HUES48 (cell line): ENCODE measurements at regions not wholly inside any gene's neighbourhood (a gene's known extent, or its start where the extent isn't known, plus 50 kb on each side); places are given as distances from the start of the nearest gene placed in this dataset.

Experiments used
- H3K27ac ChIP-seq: one replicate; pipeline ENCODE4 v1.7.0; 2013; ENCODE audit warnings: low read depth, low read length, inconsistent platforms
- H3K27me3 ChIP-seq: 2 replicates; pipeline ENCODE4 v1.6.1; 2013; ENCODE audit warnings: mild to moderate bottlenecking, low read length; ENCODE audit not compliant: control insufficient read depth, insufficient read depth
- H3K36me3 ChIP-seq: 2 replicates; pipeline ENCODE4 v1.6.1; 2013; ENCODE audit warnings: low read length; ENCODE audit not compliant: control insufficient read depth, insufficient read depth
- H3K4me1 ChIP-seq: 2 replicates; pipeline ENCODE4 v1.6.1; 2013; ENCODE audit warnings: mild to moderate bottlenecking, low read length; ENCODE audit not compliant: control insufficient read depth, insufficient read depth
- H3K4me3 ChIP-seq: 2 replicates; pipeline ENCODE4 v1.5.1; 2013; ENCODE audit warnings: mild to moderate bottlenecking, low read depth, low read length
- H3K9ac ChIP-seq: 2 replicates; pipeline ENCODE4 v1.6.1; 2013; ENCODE audit warnings: mild to moderate bottlenecking, low read depth, low read length, moderate library complexity
- H3K9me3 ChIP-seq: 2 replicates; pipeline ENCODE4 v1.6.1; 2013; ENCODE audit warnings: low read length; ENCODE audit not compliant: control insufficient read depth, insufficient read depth

DNA sequence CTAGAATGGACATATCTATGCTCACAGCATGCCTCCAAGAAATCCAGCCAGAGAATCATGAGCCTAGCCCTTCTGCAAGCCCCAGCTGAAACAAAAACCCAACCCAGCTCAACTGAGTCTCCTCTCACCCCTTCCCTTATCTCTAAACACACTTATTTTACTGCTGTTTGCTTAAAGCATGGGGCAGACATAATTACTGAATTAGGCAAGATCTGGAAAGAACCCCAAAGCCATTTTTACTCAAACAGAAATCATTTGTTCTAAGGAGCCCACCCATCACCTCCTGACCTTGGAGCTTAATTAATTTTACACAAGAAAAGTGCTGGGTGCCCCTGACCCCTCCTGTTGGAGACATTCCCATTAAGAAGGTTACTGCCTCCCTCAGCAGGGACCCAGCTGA is 291.6 kb downstream of the MAFB start:
- Histone ChIP-seq H3K9me3 (no peaks in the 10 kb centered on the region), H3K4me3 (no peak overlapping the region), H3K9ac (no peak overlapping the region), H3K36me3 (no peaks in the 10 kb centered on the region), H3K27ac (no peak overlapping the region), H3K27me3 (no peaks in the 10 kb centered on the region), H3K4me1 (0 out of 2 replicates have a peak, but pooled peaks cover 5% of the 10 kb centered on the region)

GRCh38 chr20:40393197-40394079 is 295.6 kb downstream of the MAFB start:
- no peaks in the 10 kb centered on the region for H3K36me3 ChIP-seq
- H3K27me3 ChIP-seq = no peaks in the 10 kb centered on the region
- H3K4me3 ChIP-seq = no peak overlapping the region
- no peaks in the 10 kb centered on the region for H3K9me3 ChIP-seq
- H3K9ac ChIP-seq = no peak overlapping the region
- no peak overlapping the region for H3K27ac ChIP-seq
- 0 out of 2 replicates have a peak, but pooled peaks cover 5% of the 10 kb centered on the region for H3K4me1 ChIP-seq

DNA sequence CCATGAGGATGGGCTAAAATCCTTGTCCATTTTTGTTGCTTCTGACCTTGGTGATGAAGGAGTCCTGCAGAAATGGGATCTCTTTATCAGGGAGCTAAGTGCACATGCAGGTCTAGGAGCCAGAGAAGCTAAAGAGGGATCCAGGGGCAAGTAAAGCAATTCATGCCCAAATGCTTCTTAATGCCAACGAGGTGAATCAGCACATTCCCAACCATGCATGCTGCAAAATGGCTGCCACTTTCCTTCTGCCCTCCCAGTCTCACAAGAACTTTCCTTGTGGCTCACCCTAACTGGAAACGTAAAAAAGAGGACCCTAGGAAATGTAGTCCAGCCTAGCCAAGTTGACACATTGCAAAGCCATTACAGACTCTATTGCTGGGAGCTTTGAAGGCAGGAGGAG is 298.4 kb downstream of the MAFB start:
- Histone ChIP-seq H3K27ac (no peak overlapping the region), H3K4me1 (0 out of 2 replicates have a peak, but pooled peaks cover 5% of the 10 kb centered on the region), H3K9me3 (no peaks in the 10 kb centered on the region), H3K4me3 (no peak overlapping the region), H3K36me3 (no peaks in the 10 kb centered on the region), H3K27me3 (no peaks in the 10 kb centered on the region), H3K9ac (no peak overlapping the region)

GRCh38 chr20:40370800-40371199 is 318.2 kb downstream of the MAFB start:
- H3K4me3 ChIP-seq = no peak overlapping the region

DNA sequence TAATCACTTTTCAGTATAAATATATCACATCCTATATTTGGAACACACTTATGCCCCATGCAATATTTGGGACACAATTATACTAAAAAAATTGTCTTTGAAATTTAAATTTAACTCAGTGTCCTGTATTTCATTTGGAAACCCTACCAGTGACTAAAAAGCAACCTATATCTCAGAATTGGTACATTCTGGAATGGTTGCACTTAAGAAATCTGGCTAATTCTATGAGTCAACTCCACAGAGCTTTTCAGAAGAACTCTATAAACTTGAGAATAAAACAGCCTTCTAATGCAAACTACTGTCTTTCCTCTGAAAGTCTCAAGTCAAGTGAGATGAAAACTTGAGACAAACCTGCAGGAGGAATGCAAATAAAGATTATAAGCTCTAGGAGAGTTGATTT is 320.2 kb downstream of the MAFB start:
- no peaks in the 10 kb centered on the region for H3K9me3 ChIP-seq
- no peak overlapping the region for H3K27ac ChIP-seq
- no peaks in the 10 kb centered on the region for H3K36me3 ChIP-seq
- H3K4me1 ChIP-seq = no peaks in the 10 kb centered on the region
- no peak overlapping the region for H3K4me3 ChIP-seq
- no peak overlapping the region for H3K9ac ChIP-seq
- H3K27me3 ChIP-seq = no peaks in the 10 kb centered on the region

More at GRCh38 chr20:40370800-40371199, 318.2 kb downstream of the MAFB start:
- Histone ChIP-seq H3K27me3 (no peaks in the 10 kb centered on the region), H3K9ac (no peak overlapping the region), H3K4me1 (no peaks in the 10 kb centered on the region), H3K27ac (no peak overlapping the region), H3K9me3 (0 out of 2 replicates have a peak, but pooled peaks cover 3% of the 10 kb centered on the region), H3K36me3 (no peaks in the 10 kb centered on the region)

GRCh38 chr20:40361916-40362315 is 327.1 kb downstream of the MAFB start:
- Histone ChIP-seq H3K9me3 (no peaks in the 10 kb centered on the region), H3K4me3 (no peak overlapping the region), H3K27ac (no peak overlapping the region), H3K4me1 (no peaks in the 10 kb centered on the region), H3K9ac (no peak overlapping the region), H3K27me3 (no peaks in the 10 kb centered on the region), H3K36me3 (no peaks in the 10 kb centered on the region)

- Histone ChIP-seq H3K4me1 (no peaks in the 10 kb centered on the region), H3K27me3 (no peaks in the 10 kb centered on the region), H3K4me3 (no peak overlapping the region), H3K36me3 (no peaks in the 10 kb centered on the region), H3K9me3 (no peaks in the 10 kb centered on the region), H3K9ac (no peak overlapping the region), H3K27ac (no peak overlapping the region)
Measured at GRCh38 chr20:40359131-40359912, 329.7 kb downstream of the MAFB start.

DNA sequence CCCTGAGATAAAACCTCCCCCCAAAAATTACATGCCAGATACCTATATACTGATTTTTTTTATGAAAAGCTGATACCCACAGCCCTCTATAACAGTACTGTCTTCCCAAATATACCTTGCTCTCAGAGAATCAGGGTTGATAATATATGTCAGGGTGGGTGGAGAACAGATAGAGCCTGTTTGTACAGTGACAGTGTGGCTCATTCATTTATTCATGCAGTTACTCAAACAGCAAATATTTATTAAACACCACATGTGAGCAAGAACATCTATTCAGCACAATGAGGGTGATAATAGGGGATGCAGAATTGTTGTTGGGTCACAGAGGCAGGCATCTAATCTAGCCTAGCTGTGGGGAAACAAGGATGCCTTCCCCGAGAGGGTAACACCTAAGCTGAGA is 334.2 kb downstream of the MAFB start:
- no peaks in the 10 kb centered on the region for H3K4me1 ChIP-seq
- H3K9me3 ChIP-seq = no peaks in the 10 kb centered on the region
- no peaks in the 10 kb centered on the region for H3K36me3 ChIP-seq
- H3K27me3 ChIP-seq = no peaks in the 10 kb centered on the region
- H3K4me3 ChIP-seq = no peak overlapping the region
- no peak overlapping the region for H3K27ac ChIP-seq
- H3K9ac ChIP-seq = no peak overlapping the region

DNA sequence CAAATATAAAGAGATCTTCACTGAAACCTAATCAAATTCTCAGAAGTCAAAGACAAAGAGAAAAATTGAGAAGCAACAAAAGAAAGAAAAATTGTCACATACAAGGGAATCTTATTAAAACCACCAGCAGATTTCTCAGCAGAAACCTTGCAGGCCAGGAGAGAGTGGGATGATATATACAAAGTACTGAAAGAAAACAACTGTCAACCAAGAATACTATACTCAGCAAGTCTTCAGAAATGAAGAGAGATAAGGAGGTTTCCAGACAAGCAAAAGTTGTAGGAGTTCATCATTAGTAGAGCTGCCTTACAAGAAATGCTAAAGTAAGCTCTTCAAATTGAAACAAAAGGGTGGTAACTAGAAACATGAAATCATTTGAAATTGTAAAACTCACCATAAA is 345.6 kb downstream of the MAFB start:
- Histone ChIP-seq H3K9me3 (peaks cover 8% of the 10 kb centered on the region), H3K27me3 (no peaks in the 10 kb centered on the region), H3K27ac (no peak overlapping the region), H3K4me1 (no peaks in the 10 kb centered on the region), H3K36me3 (no peaks in the 10 kb centered on the region), H3K4me3 (no peak overlapping the region), H3K9ac (no peak overlapping the region)

DNA sequence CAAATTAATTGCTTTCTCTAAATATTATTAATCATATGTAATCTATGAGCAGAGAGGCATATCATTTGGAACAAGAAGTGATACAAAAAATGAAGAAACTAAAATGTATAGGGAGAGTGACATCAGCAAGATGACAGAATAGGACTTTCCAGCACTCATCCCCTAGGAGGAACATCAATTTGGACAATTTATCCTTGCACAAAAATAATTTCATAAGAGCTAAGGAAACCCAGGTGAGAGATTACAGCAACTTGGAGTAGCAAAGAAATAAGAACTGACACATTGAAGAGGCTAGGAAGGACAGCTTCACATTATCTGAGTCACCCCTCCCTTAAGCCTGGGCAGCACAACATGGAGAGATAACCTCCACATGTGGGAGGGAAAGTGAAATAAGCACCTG is 347.5 kb downstream of the MAFB start:
- Histone ChIP-seq H3K9ac (no peak overlapping the region), H3K27ac (no peak overlapping the region), H3K27me3 (no peaks in the 10 kb centered on the region), H3K9me3 (peaks cover 8% of the 10 kb centered on the region), H3K4me1 (no peaks in the 10 kb centered on the region), H3K36me3 (no peaks in the 10 kb centered on the region), H3K4me3 (no peak overlapping the region)
